ENCODE measurements at regions not wholly inside any gene's neighbourhood (a gene's known extent, or its start where the extent isn't known, plus 50 kb on each side); places are given as distances from the start of the nearest gene placed in this dataset.

GRCh38 chrX:10821293-10821692 lies 200.9 kb upstream of the MID1 start:
- TF ChIP-seq GATA2 (IDR thresholded peaks at IDR 0.05; ENCODE audit: low read depth, low read length), result no peak
- no peak for TF ChIP-seq GATA3 (IDR thresholded peaks at IDR 0.05; ENCODE audit: low read depth, low read length)

Data from SH-SY5Y (cell line).